ENCODE measurements at regions not wholly inside any gene's neighbourhood (a gene's known extent, or its start where the extent isn't known, plus 50 kb on each side); places are given as distances from the start of the nearest gene placed in this dataset.

GRCh38 chr22:49094858-49095257, 732.8 kb downstream of the BRD1 start:
- DNase-seq (ENCODE audit: low spot score), result no peak

GRCh38 chr22:49094151-49094550, 733.5 kb downstream of the BRD1 start:
- no peak for DNase-seq (ENCODE audit: low spot score)

GRCh38 chr22:49093192-49093880, 734.3 kb downstream of the BRD1 start:
- DNase-seq (ENCODE audit: low spot score), result no peak

- no peak for DNase-seq (ENCODE audit: low spot score)
Observed at GRCh38 chr22:49092716-49093115, 735.0 kb downstream of the BRD1 start.

GRCh38 chr22:49091917-49092545, 735.6 kb downstream of the BRD1 start:
- DNase-seq (ENCODE audit: low spot score), result no peak

- no peak for DNase-seq (ENCODE audit: low spot score)
Observed at GRCh38 chr22:49091451-49091850, 736.2 kb downstream of the BRD1 start.

GRCh38 chr22:49090853-49091135, 736.9 kb downstream of the BRD1 start:
- DNase-seq (ENCODE audit: low spot score), result no peak

GRCh38 chr22:49090061-49090852, 737.4 kb downstream of the BRD1 start:
- no peak for DNase-seq (ENCODE audit: low spot score)

GRCh38 chr22:49088801-49089791, 738.6 kb downstream of the BRD1 start:
- no peak for DNase-seq (ENCODE audit: low spot score)

GRCh38 chr22:49087716-49088601, 739.7 kb downstream of the BRD1 start:
- no peak for DNase-seq (ENCODE audit: low spot score)

- no peak for DNase-seq (ENCODE audit: low spot score)
Observed at GRCh38 chr22:49087198-49087597, 740.5 kb downstream of the BRD1 start.

- no peak for DNase-seq (ENCODE audit: low spot score)
Observed at GRCh38 chr22:49086606-49087157, 741.0 kb downstream of the BRD1 start.

GRCh38 chr22:49086181-49086580, 741.5 kb downstream of the BRD1 start:
- no peak for DNase-seq (ENCODE audit: low spot score)

GRCh38 chr22:49084206-49084605, 743.5 kb downstream of the BRD1 start:
- DNase-seq (ENCODE audit: low spot score), result no peak

GRCh38 chr22:49083607-49084006, 744.1 kb downstream of the BRD1 start:
- no peak for DNase-seq (ENCODE audit: low spot score)

GRCh38 chr22:49082451-49082850, 745.2 kb downstream of the BRD1 start:
- DNase-seq (ENCODE audit: low spot score), result peak; percentile 22

- DNase-seq (ENCODE audit: low spot score), result no peak
Observed at GRCh38 chr22:49081926-49082325, 745.7 kb downstream of the BRD1 start.

GRCh38 chr22:49081261-49081666, 746.4 kb downstream of the BRD1 start:
- DNase-seq (ENCODE audit: low spot score), result no peak

GRCh38 chr22:49080631-49081030, 747.0 kb downstream of the BRD1 start:
- DNase-seq (ENCODE audit: low spot score), result no peak

- no peak for DNase-seq (ENCODE audit: low spot score)
Observed at GRCh38 chr22:49079743-49080500, 747.8 kb downstream of the BRD1 start.
